Ovary (tissue), 3 donors: ENCODE measurements at regions not wholly inside any gene's neighbourhood (a gene's known extent, or its start where the extent isn't known, plus 50 kb on each side); places are given as distances from the start of the nearest gene placed in this dataset.

Experiments used
- CTCF ChIP-seq, 3 donors: fragments of 450-650 bp in 2 of 3; fragments of 200-600 bp in 1 of 3; IDR thresholded peaks; one replicate each; pipeline versions ENCODE4 v1.5.1 to v1.8.0; 2016 to 2022; ENCODE audit warnings: antibody characterized with exemption in 3 of 3, mild to moderate bottlenecking in 1 of 3
- POLR2A ChIP-seq: fragments of 450-650 bp; IDR thresholded peaks from one replicate; pipeline ENCODE4 v1.6.1; 2017; ENCODE audit warnings: antibody characterized with exemption, mild to moderate bottlenecking, moderate library complexity
- donor health status: DM: no; HTN: no; CAD: no.

DNA sequence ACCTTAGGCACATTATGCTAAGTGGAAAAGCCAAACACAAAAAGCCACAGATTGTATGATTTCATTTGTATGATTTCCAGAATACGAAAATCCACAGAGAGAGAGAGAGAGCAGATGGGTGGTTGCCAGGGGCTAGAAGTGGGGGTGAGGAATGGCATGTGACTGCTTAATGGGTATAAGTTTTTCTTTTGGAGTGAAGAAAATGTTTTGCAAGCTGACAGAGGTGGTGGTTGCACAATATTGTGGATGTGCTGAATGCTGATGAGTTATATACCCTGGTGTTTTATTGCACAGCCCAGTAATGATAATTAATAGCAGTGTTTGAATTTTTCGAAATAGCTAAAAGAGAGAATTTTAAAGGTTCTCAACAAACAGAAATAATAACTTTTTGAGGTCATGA, 386.1 kb upstream of the HS3ST1 start:
- TF ChIP-seq POLR2A (no peak), CTCF (IDR thresholded peaks at IDR 0.05) (no peak)
